Head of caudate nucleus (tissue), 42 donors: ENCODE measurements at regions not wholly inside any gene's neighbourhood (a gene's known extent, or its start where the extent isn't known, plus 50 kb on each side); places are given as distances from the start of the nearest gene placed in this dataset.

Experiments
- DNase-seq, 42 donors: peaks; one replicate each; pipeline versions ENCODE4 v3.0.0 to v3.0.0-alpha.2; 2020 to 2021; ENCODE audit warnings: mixed read lengths in 7 of 42
- intact Hi-C: fragments of 100-400 bp; cut with DNase I; formaldehyde crosslinking; loops from one replicate; pipeline ENCODE4 v1.15.0; 2022

DNA sequence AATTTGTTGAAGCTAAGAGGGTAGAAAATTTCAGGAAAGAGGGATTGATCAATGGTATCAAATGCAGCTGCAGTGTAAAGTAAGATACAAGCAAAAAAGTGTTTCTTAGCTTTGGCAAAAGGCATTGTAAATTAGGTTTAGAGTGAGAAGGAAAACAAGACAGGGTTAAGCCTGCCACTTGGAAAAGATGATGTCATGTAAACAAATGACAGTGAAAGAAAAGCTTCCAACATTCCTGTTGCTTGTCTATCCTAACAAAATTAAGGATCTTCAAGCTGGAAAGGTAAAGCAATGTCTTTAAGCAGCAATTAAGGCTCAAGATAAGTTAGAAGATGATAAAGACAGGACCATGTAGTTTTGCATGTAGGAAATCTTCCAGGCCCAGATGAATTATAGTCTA is 139.1 kb upstream of the PPP2R2B start:
- intact Hi-C loops = no loop called here
- DNase-seq = no peak

DNA sequence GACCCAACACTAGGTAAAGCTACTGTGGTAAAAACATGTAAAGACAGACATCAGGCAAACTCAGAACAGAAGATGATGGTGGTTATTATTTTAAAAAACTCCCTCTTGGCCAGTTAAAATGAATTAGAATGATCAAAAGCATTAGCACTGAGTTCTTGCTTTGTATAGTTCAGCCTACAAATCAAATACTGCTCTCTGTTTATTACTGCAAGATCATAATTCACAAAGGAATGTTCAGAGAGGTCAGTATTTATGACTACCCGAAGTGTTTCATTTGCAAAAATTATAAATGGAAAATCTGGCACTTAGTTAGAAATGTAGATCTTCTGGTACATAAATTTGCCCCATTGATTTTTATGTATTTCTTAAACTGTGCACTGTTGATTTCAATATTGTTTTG is 140.3 kb upstream of the PPP2R2B start:
- intact Hi-C loops = no loop called here
- DNase-seq = no peak

DNA sequence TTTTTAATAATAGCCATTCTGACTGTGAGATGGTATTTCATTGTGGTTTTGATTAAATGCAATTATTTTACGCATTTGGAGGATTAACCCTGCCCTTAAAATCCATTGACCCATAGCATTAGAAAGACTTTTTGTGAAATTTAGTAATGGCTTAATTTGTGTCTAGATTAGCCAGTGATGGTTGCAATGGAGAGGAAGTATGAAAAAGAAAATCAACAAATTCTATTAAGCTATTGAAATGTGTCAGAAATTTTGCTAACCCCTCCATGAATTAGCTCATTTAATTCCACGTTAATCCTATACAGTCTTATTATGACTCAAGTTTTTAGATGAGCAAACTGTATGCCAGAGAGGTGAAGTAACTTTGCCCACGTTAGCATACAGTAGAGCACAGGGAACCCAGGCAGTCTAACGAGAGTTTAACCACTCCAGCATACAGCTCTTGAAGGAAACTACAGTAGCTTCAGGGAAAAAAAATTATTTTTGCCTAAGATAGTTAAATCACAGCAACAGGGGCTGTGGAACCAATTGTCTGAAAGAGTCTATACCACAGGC is 158.2 kb upstream of the PPP2R2B start:
- DNase-seq = no peak
- intact Hi-C loops = no loop called here

DNA sequence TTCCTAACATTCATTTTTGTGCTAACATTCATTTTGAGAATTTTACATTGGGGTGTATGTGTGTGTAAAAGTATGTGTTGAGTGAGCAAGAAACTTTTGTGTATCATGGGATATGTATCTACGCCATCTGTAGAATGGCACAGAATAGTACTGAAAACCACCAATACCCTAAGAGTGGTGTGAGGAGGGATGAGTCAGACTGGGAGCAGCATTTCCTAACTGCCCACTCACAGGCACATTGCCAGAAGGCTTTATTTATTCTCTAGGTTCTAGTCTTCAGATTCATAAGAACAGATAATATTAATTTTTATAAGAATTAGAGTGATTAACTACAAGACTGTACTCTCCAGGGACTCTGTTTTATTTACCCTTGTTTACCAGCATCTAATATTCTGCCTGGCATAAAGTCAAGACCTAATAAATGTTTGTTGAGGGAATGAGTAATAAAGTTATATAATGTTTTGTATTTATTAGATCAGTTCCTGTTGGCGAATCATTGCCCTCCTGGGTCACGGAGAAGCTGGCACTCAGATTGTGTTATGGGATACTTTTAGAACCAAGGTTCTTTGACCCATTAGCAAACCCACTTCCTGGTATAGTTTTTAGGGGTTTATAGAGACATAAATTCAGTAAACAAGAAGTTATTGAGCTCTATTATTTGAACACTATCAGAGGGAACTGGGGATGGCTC is 159.1 kb upstream of the PPP2R2B start:
- DNase-seq = no peak
- intact Hi-C loops = no loop called here

DNA sequence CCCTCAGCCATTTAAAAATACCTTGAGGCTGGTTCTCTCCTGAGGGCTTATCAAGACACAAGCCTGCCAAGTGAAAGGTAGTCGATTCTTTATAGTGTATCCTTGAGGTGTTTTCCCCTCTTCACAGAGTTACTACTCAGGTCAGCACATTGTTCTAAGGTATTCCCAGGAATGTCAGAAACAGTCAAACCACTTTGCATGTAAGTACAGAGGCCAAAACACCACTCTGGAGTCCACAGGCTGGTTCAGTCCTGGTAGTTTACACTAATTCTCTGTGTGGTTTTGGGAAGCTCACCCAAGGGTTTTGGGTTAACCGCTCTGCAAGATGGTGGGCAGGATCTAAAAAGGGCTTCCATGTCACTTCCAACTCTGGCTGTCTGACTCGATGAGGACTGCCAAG is 162.3 kb upstream of the PPP2R2B start:
- intact Hi-C loops = no loop called here
- DNase-seq = no peak

DNA sequence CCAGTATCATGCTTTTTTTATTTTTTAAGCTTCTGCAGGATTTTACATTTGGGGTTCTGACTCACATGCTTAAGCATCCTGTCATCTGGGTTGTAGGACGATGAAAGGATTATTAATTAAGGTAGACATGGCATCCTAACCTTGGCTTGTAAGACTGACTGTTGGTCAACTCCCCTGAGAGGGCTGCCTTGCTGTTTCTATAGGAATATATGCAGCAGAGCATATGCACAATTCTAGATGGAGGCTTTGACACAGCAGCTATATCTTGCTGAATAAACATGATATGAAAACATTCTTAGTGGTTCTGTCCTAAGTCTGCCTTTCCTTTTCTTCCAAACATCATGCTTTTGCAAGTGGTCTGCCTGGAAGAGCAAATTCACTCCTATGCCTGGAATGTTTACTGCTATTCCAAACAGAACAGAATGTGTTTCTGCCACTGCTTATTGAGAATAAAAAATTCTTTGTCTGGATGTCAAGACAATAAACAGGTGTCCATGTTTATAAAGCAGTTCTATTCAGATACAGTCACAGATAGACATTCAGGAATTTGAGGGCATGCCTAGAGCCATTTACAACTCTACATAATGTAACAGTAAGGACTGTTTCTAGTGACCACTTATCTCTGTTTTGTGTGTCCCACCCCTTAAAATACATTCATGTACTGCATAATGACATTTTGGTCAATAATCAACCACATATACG is 166.2 kb upstream of the PPP2R2B start:
- DNase-seq = no peak
- intact Hi-C loops = no loop called here

DNA sequence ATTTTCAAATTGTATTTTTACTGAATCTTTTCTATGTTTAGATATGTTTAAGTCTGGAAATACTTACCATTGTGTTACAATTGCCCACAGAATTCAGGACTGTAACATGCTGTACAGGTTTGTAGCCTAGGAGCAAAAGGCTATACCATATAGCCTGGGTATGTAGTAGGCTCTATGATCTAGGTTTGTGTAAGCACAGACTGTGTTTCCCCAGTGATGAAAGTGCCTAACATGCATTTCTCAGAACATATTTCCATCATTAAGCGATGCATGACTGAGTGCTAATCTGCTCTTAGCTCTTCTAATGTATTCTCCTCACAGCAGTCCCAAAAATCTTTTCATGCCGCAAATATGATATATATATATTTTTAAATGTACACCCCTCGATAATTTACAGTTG is 166.7 kb upstream of the PPP2R2B start:
- intact Hi-C loops = no loop called here
- DNase-seq = no peak

DNA sequence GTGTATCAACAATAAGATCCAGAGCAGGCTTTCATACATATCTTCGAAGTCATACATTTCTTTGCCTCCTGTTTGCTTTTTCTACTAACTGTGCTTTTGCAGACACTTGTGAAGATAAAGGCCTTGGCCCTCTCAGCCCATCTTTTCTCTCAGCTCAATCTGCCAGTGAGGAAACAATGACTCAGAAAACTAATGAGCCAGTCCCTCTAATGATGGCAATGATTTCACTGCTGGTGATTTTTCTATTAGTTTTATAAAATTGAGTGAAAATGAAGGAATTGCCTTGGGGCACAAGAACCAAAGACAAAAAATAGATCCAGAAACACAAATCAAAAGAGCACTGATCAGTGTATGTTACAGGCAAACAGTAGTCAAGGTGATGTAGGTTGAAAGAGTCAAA is 167.7 kb upstream of the PPP2R2B start:
- no peak for DNase-seq
- intact Hi-C loops = no loop called here

DNA sequence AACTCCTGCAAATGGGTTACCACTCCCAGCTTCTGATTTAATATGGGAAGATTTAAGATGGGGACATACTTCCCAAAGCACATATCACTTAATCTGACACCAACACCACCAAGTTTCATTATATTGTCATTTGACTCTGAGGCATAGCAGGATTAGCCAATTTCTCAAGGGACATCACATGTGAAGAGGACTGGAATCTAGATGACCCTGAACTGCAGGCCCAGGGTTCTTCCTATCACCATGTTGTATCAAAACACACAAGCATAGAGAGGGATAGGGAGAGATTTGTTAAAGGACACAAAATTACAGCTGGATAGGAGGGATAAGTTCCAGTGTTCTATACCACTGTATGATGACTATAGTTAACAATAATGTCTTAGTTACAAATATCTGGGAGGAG is 168.3 kb upstream of the PPP2R2B start:
- intact Hi-C loops = no loop called here
- no peak for DNase-seq

DNA sequence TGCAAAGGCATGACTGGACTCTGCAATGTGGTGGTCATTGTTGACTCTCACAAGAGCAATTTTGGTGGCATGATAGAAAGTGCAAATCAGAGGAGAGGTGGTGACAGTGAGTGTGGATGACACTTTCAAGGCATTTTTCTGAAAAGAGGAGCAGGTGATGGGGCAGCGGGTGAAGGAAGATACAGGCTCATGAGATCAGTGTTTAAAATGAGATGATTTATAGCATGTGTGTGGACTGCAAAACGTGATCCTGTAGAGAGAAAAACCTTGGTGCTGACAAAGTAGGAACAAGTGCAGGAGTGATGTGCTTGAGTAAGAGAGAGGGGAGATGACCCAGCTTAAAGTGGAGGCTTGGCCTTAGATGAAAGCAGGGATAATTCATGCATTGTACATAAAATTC is 171.2 kb upstream of the PPP2R2B start:
- intact Hi-C loops = no loop called here
- no peak for DNase-seq

DNA sequence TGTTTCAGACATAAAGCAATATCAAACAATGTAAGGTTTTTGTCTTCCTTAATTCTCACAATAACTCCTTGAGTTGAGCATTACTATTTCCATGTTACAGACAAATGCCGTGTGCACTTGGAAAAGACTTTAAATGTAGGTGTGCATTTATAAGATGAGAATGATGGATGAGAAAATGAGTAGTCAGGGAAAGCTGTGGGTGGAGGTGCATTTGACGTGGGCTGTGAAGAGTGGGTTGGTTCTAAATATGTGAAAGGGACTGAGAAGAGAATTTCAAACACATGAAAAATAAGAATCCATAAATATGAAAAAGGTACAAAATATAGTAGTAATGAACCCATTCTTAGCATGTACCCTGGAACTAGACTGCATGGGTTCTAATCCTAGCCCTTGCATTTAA is 171.6 kb upstream of the PPP2R2B start:
- intact Hi-C loops = no loop called here
- DNase-seq = peak in 21 of 42 donors; percentile 12 to 70 (median 37)

DNA sequence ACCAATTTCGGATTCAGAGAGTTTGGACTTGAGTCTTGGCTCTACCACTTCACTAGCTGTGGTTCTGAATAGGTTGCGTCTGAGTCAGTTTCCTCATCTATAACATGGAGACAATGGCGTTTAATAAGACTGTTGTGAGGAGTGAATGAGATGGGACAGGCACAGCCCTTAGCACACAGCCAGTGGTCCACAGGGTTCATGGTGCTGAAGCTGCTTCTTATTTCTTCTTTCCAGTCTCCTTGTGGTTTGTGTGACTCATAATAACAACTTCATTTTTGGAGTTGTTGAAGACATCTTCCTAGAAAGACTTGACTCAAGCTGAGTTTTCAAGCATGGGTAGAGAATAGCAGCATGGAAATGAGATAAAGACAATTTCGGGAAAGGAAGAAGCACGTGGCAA is 172.6 kb upstream of the PPP2R2B start:
- intact Hi-C loops = no loop called here
- no peak for DNase-seq

DNA sequence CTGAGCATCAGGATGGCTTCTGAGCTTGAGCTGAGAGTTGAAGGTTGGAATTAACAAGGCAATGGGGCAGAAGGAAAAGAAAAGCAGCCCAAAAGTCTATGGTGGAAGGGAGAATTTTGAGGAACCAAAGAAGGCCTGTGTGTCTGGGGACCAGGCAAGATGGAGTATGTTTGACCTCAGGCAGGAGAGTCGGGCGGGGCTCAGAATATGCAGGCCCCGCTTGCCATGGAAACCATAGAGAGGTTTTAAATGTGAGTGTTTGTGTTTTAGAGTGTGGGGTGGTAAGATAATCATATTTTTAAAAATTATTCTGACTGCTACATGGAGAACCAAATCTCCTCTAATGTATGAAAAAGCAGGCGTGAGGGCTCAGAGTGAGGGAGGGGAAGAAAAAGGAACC is 174.0 kb upstream of the PPP2R2B start:
- DNase-seq = no peak
- intact Hi-C loops = no loop called here

DNA sequence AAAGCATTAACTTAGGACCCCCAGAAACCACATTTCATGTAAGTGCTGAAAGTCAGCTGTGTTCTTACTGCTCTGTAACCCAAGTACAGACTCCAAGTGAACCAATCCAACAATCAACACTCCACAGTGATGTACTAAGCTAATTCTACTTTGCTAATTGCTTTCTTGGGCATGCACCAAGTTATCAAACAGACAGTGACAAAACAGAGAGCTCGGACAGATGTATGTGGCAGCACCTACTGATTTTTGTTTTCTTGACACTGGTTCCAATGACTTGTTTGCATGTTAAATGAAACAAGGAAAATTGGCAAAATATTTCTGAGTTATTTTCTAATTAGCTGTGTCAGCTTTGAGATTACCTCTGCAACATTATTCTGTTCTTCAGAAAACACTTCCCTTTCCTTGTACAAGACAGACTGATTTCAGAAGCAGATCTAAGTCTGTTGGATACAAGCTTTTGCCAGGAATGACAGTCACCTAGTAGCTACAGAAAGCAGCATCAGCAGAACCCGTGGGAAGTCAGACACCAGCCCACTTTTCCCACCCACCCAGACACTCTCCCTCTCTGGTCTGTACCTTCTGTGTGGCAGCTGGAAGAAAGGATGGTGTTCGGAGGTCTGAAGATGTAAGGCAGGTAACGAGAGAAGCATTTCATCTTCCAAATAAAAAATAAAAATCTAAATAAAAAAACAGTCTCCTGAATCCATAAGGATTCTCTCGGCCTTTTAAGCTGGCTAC is 176.7 kb upstream of the PPP2R2B start:
- intact Hi-C loops = no loop called here
- DNase-seq = peak in 4 of 42 donors; percentile 4 to 65 (median 34)

DNA sequence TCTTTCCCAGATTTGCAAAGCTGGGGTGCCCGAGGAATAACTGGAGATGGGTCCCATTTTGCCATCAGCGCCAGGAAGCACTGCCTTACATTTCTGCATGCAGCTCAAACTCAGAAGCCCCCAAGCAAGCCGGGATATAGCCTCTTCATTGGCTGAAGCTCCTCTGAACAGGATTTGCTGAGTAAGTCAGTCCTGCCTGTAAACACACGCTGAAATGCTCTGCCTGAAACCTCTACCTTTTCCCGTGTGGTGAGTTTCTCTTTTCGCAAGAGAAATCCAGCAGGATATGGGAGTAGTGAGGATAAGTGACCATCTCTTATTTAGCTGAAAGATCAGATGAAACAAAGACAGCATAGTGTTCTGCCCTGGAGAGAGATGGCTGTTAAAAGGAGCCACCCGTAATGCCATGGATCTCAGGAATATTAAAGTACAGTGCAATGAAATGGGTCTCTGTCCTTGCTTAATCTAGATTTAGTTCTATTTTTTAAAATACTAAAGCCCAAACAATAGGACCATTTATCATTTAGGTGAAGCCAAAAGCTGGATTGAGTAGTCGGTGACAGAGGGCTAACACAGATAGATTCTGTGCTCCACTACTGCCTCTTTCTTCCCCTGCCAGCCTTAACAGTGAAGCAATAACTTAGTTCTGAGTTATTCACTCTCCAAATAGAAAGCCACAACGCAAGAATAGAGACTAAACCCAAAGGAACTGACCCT is 177.5 kb upstream of the PPP2R2B start:
- DNase-seq = peak in 13 of 42 donors; percentile 13 to 64 (median 26)
- intact Hi-C loops = no loop called here

DNA sequence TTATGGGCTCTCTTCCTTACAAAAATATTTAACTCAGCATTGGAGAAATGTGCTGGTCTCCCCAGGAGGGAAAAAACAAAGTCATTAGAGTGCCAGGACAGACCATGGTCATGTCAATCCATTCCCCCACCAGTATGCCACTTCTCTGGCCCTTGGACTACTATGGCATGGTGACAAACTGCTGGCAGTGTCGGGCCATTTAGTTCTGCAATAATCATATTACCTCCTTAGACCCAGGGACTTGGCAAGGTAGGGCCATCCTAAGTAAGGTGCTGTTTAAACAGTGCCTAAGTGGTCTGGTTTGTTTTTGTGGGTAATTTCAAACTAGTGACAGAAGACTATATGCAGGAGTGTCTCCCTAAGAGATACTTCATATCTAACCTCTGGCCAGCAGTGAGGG is 177.8 kb upstream of the STK32A start:
- no peak for DNase-seq
- intact Hi-C loops = no loop called here

DNA sequence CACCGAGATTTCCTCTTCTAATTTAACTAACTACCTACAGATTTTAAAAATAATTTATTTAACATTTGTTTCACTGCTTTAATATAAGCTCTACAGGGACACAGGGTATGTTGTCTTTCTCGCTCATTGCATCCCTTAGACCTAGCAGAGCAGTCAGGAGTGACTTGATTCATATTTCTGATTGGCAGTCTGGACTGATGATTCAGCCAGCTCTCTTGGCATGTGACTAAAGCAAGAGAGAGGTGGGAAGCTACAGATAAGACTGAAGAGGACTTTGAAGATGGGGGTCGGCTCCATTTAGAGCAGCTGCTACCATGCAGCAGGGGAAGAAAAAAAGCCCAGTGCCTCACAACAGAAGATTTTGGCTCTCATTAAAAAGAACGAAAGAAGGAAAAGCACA is 173.4 kb upstream of the STK32A start:
- intact Hi-C loops = no loop called here
- DNase-seq = no peak

DNA sequence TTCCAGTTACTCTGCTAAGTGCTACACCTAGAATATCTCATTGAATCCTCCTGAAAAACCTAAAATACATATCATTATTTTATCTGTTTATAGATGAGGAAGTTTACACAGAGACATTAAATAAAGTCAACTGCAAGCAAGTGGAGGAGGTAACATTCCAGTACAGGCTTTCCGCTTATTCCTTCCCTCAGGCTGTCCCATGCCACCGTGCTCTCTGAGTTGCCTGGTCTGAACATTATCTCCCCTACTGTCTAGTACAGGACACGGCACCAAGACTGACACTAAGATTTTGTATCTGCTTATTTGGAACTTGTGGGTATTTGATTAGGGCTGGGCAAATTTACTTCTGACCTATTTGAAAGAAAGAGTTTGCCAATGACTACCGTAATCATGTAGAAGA is 172.4 kb upstream of the STK32A start:
- DNase-seq = no peak
- intact Hi-C loops = no loop called here

DNA sequence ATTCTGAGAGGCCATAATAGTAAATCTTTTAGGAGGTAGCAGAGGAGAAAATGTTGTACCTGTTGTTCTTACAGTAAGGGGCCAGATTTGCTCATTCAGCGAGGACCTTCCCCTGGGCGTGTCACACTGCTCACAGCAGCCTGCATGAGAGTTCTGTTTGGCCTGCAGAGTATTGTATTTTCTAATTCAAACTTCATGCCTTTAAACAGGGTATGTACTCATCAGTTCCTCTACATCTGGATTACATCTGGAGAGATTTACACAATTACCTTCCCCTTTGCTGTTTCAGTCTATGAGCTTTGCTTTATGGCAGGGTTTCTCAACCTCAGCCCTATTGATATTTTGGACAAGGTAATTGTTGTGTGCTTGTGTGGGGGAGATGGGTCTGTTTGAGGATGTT is 170.9 kb upstream of the STK32A start:
- no peak for DNase-seq
- intact Hi-C loops = no loop called here

DNA sequence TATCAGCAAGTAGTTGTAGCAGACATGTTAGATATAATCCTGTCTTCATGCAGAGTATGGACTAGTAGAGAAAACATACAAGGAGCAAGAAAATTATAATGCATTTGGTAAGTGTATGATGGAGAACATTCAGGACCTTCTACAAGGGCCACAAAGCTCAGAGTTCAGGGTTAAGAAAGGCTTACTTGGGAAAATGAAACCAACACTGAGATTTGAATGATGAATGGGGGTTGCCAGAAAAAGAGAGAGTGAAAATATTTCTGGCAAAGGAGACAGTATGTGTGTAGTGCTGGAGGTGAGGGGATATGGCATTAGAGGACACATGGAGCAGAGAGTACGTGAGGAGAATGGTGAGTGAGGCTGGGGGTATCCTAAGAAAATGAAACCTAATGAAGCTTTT is 169.8 kb upstream of the STK32A start:
- intact Hi-C loops = no loop called here
- no peak for DNase-seq
